ENCODE measurements at regions not wholly inside any gene's neighbourhood (a gene's known extent, or its start where the extent isn't known, plus 50 kb on each side); places are given as distances from the start of the nearest gene placed in this dataset.

GRCh38 chr4:15130441-15130840 lies 128.2 kb downstream of the CPEB2 start:
- no peak for DNase-seq (ENCODE audit: low spot score)

DNA sequence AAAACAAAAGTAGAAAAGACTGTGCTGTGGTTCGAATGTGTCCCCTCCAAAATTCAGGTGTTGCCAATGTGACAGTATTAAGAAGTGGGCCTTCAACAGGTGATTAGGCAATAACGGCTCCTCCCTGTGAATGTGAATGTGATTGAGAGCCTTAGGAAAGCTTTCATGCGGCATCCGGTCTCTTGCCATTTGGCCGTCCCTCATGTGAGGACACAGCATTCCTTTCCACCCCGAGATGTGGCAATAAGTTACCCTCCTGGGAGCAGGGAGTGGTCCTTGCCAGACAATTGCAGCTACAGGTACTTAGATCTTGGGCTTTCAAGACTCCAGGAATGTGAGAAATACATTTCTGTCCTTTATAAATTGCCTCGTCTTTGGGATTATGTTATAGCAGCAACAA lies 129.3 kb downstream of the CPEB2 start:
- no peak for DNase-seq (ENCODE audit: low spot score)

DNA sequence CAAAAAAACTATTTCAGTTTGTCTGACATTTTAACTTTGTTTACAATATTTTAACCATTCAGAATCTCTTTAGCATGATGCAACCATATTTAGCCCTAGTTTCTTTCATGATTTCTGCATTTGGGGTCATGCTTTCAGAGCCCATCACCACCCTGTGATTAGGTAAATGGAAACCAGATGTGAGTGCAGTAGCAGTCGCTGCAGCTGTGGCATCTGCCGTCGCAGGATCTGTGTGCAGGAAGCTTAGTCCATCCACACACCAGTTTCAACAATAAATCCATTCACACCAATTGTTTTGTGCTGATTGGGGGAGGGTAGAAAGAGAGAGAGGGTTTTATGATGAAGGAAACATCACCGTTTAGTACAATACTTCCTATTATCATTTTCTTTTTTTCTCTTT lies 130.5 kb downstream of the CPEB2 start:
- no peak for DNase-seq (ENCODE audit: low spot score)

- DNase-seq (ENCODE audit: low spot score): no peak
These were observed 137.3 kb downstream of the CPEB2 start for GRCh38 chr4:15139599-15139998.

DNA sequence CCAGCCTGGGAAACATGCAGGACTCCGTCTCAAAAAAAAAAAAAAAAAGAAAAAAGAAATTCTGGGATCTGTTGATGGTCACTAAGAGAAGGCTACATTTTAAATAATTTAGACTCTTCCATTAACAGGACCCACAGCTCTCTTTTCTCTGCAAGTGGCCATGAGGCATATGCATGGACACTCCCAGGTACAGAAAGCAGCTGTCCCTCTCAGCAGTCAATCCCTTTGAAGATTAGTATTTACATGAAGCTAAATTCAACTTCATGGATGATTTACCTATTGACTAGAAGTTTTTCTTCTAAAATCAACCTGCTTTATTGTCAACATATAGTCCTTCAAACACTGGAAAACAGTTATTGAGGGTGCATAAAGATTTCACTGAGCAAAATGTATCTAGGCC lies 139.9 kb downstream of the CPEB2 start:
- DNase-seq (ENCODE audit: low spot score): no peak

- DNase-seq (ENCODE audit: low spot score): no peak
These were observed 141.3 kb downstream of the CPEB2 start for GRCh38 chr4:15143551-15143950.

DNA sequence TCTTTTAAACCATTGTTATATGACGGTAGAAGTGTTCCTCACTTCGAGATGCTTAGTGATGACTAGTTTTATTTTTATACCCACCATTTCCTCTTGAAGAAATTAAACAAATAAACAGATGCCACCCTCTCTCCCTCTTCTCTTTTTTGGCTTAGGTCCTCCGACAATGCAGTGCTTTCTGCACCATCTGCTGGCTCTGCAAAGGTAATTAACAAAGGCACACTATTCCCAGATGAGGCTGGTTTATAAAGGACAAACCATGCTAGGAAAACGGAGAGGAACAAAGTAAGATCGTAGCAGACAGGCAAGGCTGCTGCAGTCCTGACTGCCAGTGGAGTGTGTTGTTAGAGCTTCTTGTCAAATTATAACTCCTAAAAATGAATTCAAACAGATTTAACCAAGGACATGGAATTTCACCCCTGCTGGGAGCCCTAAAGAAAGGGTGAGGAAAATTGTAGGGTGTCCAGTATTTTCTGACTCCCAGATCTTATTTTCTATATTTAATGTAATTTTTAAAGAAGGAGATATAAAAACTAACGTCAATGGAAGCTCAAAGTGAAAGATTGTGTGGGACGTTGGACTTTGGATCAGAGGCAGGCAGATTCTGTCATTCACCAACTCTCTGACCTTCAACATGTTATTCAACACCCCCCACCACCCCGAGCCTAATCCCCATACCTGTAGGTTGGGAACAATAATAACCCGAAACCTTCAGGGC lies 142.1 kb downstream of the CPEB2 start:
- no peak for DNase-seq (ENCODE audit: low spot score)

DNA sequence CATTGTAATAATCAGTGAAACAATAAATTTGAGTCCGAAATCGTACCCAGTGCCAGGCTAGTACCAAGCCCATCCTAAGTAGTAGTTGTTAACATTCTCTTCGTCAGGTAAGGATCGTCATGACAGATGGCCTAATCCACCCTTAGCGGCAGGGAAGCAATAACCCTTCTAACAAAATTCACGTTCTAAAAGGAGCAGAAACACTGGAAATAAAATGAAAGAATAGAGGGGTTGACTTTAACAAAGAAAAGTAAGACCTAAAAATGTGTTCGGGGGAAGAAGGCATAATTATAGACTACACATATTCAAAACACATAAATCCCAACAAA lies 142.7 kb downstream of the CPEB2 start:
- DNase-seq (ENCODE audit: low spot score): no peak

GRCh38 chr4:15145709-15146108 lies 143.4 kb downstream of the CPEB2 start:
- DNase-seq (ENCODE audit: low spot score): no peak

- DNase-seq (ENCODE audit: low spot score): no peak
These were observed 145.4 kb downstream of the CPEB2 start for GRCh38 chr4:15147714-15148113.

DNA sequence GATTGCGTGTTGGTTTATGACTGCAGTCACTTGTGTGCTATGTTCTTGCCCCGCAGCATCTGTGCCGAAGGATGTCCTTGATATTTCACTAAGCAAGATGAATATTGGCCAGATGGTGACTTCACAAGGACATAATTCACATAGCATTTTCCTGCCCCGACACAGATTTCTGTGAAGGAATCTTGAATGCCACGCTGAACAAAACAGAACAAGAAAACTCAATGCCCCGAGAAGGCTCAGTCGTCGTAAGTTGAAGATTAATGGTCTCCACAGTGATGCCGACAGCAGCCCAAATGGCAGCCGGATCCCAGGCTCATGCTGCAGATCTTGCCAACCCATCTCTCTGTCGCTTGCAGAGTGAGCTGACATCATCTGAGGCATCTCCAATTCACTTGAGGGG lies 145.9 kb downstream of the CPEB2 start:
- DNase-seq (ENCODE audit: low spot score): no peak

- no peak for DNase-seq (ENCODE audit: low spot score)
These were observed 146.4 kb downstream of the CPEB2 start for GRCh38 chr4:15148691-15149090.

- peak; percentile 57 for DNase-seq (ENCODE audit: low spot score)
These were observed 147.1 kb downstream of the CPEB2 start for GRCh38 chr4:15149234-15149838.

DNA sequence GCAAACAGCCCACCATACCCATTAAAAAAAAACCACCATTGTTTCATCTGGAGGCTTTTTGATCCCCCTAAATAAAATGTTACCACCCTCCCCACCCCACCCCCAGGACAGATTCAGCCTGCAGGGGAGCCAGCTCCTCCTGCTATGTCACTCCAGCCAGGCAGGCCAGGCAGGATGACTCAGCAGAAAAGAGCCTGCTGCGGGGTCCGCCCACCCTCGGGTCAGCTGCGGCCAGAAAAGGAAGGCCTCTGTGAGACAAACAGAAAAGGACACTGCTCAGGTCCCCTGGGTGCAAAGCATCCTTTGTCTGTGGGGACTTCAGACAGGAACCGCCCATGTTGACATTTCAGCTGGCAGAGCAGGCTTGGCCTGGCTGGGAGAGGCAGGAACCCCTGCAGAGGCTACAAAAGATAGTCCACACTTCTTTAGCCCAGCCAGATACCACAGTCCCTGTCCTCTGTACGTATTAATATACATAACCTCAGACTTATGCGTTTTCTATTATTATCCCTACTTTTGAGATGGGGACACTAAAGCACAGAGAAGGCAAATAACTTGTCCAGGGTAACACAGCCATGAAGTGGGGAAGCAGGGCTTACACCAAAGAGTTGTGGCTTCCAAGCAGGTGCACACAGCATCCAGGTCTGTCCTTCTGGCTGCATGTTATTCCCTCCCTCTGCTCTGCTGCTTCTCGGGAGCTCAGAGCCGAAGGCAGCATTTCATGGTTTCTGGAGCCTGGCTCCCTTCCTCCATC lies 147.7 kb downstream of the CPEB2 start:
- DNase-seq (ENCODE audit: low spot score): peak; percentile 87

DNA sequence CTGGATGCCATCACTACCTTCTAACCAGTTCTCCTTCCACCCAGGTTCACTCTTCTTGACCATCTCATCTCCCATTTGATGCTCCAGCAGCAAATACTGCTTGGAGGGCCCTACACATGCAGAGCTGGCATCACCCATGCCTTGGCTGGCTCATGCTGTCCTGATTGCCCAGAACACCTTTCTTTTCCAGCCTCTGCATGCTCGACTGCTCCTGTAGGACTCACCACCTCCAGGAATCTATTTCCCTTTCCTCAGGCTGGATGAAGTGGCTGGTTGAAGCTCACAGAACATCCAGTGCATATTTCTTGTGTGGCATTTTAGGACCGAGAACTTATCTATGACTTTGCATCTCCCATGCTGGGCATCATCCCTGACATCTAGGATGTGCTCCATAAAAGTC lies 148.3 kb downstream of the CPEB2 start:
- no peak for DNase-seq (ENCODE audit: low spot score)

DNA sequence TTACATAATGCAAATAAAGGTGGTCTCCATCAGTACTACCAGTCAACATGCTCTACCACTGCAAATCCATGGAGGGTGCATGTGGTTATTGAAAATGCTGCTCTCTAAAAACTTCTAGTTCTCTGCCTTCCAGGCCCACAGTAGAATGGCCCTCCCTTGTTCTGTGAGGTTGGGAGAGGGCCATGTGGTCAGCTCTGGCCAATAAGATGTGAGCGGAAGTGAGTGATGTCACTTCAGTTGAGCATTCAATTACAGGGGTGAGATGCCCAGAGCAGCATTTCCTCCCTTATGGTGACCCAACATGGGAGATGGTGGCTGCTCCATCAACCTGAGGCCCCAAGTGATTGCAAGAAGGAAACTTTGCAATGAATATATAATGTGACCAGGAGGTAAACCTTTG lies 148.8 kb downstream of the CPEB2 start:
- peak; percentile 24 for DNase-seq (ENCODE audit: low spot score)

- no peak for DNase-seq (ENCODE audit: low spot score)
These were observed 151.4 kb downstream of the CPEB2 start for GRCh38 chr4:15153662-15154061.

DNA sequence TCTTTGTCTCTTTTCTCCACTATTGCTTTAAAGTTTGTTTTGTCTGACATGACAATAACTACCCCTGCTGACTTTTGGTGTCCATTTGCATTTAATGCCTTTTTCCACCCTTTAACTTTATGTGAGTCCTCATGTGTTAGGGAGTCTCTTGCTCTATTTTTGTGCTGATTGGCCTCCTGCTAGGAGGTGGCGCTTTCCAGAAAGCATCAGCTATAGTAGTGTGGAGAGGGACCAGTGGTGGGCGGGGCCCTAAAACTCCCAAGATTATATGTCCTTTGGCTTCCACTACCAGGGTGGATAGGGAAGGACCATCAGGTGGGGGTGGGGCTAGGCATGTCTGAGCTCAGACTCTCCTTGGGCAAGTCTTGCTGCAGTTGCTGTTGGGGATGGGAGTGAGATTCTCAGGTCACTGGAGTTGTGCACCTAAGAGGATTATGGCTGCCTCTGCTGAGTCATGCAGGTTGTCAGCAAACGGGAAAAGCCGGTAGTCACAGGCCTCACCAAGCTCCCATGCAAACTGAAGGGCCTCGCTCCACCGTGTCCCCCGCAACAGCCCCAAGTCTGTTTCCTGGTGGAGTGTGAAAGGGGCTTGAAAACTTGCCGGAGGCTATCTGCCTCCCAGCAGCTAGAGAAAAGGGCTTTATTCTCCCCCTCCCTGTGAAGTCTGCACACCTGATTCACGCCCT lies 156.3 kb downstream of the CPEB2 start:
- DNase-seq (ENCODE audit: low spot score): no peak

- DNase-seq (ENCODE audit: low spot score): no peak
These were observed 157.3 kb downstream of the CPEB2 start for GRCh38 chr4:15159477-15160019.

DNA sequence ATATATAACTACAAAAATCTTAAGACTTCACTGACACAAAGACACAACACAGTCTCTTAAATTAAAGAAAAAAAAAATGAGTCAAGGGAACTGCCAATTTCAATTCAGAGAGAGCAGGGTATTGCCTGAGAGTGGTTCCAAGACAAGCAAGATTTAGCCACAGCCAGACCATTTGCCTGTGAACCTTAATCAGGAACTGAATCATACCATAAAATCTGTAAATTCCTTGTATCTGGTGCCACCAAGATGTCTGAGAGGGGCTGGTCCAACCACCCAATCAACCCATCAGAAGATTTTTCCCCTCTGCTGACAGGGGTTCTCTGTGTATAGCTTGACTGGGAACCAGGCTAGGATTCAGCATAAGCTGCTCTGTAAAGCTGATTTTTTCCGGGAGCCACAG lies 159.2 kb downstream of the CPEB2 start:
- DNase-seq (ENCODE audit: low spot score): no peak

DNA sequence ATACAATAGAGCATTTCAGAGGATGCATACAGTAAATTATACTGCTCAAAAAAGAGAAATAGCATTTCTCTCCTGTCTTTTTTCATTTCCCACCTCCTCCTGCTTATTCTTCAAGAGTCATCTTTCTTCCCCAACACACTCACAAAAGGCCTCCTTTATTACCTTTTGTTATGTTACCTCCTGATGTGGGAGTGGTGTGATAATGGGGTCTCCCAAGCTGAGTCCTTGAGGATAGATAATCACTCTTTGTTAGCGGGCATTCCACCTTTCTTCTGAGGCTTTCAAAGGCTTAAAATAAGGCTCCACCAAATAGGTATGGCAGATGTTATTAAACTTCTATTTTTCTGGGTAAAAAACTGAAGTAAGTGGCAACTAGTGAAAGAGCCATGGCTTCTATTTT lies 159.8 kb downstream of the CPEB2 start:
- DNase-seq (ENCODE audit: low spot score): no peak
